ENCODE measurements at regions not wholly inside any gene's neighbourhood (a gene's known extent, or its start where the extent isn't known, plus 50 kb on each side); places are given as distances from the start of the nearest gene placed in this dataset.
A peak's percentile ranks its signal among the peaks of the same experiment; 100 is the strongest.

GRCh38 chr2:78541451-78542267, 483.8 kb upstream of the REG3G start (continued):
- TF ChIP-seq ZNF687 (CRISPR knock-in tag; IDR thresholded peaks at IDR 0.05), result peak; percentile 84

- FAIRE-seq (peak; percentile 36), DNase-seq (ENCODE audit: low spot score) (peak; percentile 24), ATAC-seq (peak; percentile 51)
- WGBS (ENCODE audit: low lambda C conversion rate), result 16% methylated on average over 11 of the region's 14 CpGs
- Histone ChIP-seq H3K27ac (ENCODE audit: extremely low read length, insufficient read depth, low read length) (no peak overlapping the region), H3K4me1 (ENCODE audit: insufficient read depth, low read length) (peaks cover 23% of the 10 kb centered on the region), H3K9ac (ENCODE audit: insufficient read depth, low read depth, low read length) (peak overlapping the region; percentile 57), H3K9me3 (ENCODE audit: low read length) (no peaks in the 10 kb centered on the region), H4K20me1 (ENCODE audit: insufficient read depth, low read length) (no peaks in the 10 kb centered on the region), H3K79me2 (ENCODE audit: insufficient read depth, low read length) (no peaks in the 10 kb centered on the region), H3K4me3 (replicated peaks in 1 of 3; ENCODE audit: insufficient read depth in 1 of 3, low read depth in 2 of 3, low read length in 3 of 3) (peak overlapping the region; percentile 58 to 77 (median 60)), H2AFZ (ENCODE audit: low read length) (peak overlapping the region; percentile 96), H3K27me3 (ENCODE audit: control insufficient read depth in 1 of 2, insufficient read depth in 2 of 2, low read length in 2 of 2) (peaks cover 0 to 23% of the 10 kb centered on the region in 2 experiments; a peak in 4 of 5 replicates), H3K36me3 (replicated peaks in 1 of 2; ENCODE audit: control insufficient read depth in 1 of 2, insufficient read depth in 2 of 2, low read length in 2 of 2) (no peaks in the 10 kb centered on the region), H3K4me2 (ENCODE audit: low read depth, low read length) (peak overlapping the region; percentile 87)
- CTCF ChIA-PET (ENCODE audit: low intra/inter-chr PET ratio, low total read pairs), result no interaction called here
- intact Hi-C loops (cut with micrococcal nuclease; ENCODE audit: unreplicated experiment) (no loop called here), in situ Hi-C loops (cut with HindIII; ENCODE audit: extremely low pct_ligation_motif_present, low pct_unique_long_range_greater_than_20kb) (loop anchor here (10.0 kb wide), 1 partner anchor 562 kb away; no protein-coding TSS in a partner anchor)
- POLR2A ChIA-PET, result interaction anchor here (1.1 kb wide), 1 partner anchor 21 kb away, joined by 3 read pairs; no protein-coding TSS in a partner anchor
- no TSS peak for BruUV-seq (replicated peaks)
- TF ChIP-seq ELF4 (CRISPR knock-in tag; IDR thresholded peaks at IDR 0.05; ENCODE audit: borderline replicate concordance) (no peak), ELF1 (CRISPR knock-in tag; IDR thresholded peaks at IDR 0.05) (peak; percentile 21; the same call in 1 of the 2 replicates), JUN (CRISPR knock-in tag; IDR thresholded peaks at IDR 0.05) (no peak), HOMEZ (CRISPR knock-in tag; IDR thresholded peaks at IDR 0.05; ENCODE audit: low read depth) (peak; percentile 28; the same call in 1 of the 2 replicates), GLI4 (CRISPR knock-in tag; IDR thresholded peaks at IDR 0.05; ENCODE audit: borderline replicate concordance) (no peak), MTERF4 (CRISPR knock-in tag; IDR thresholded peaks at IDR 0.05) (no peak), RNF219 (CRISPR knock-in tag; IDR thresholded peaks at IDR 0.05) (no peak), ELF3 (CRISPR knock-in tag; IDR thresholded peaks at IDR 0.05) (no peak), ZSCAN21 (CRISPR knock-in tag; IDR thresholded peaks at IDR 0.05; ENCODE audit: borderline replicate concordance) (no peak), JUND (CRISPR knock-in tag; IDR thresholded peaks at IDR 0.05) (no peak), ZNF256 (CRISPR knock-in tag; conservative IDR thresholded peaks at IDR 0.05) (no peak)
These were observed 478.7 kb upstream of the REG3G start for GRCh38 chr2:78546843-78547242.

Measured in HepG2 (cell line).